RWPE1 (cell line): ENCODE measurements at regions not wholly inside any gene's neighbourhood (a gene's known extent, or its start where the extent isn't known, plus 50 kb on each side); places are given as distances from the start of the nearest gene placed in this dataset.

Source experiments
- CTCF ChIA-PET: fragments of 350-600 bp; sonication (Branson Sonifier 250); formaldehyde crosslinking; extraction: SDS; loops from one replicate; lab custom pipeline; 2021; lab: Yijun Ruan, JAX
- POLR2A ChIA-PET: fragments of 400-600 bp; formaldehyde crosslinking; extraction: SDS; loops from one replicate; lab custom pipeline; 2020; ENCODE audit warnings: antibody characterized with exemption; ENCODE audit not compliant: low non-redundant PET; lab: Yijun Ruan, JAX
- DNase-seq: peaks from one replicate; pipeline ENCODE4 v3.0.0; 2012; ENCODE audit warnings: low spot score
- H3K27ac ChIP-seq: fragments of 450-650 bp; 2 replicates; pipeline ENCODE4 v1.5.1; 2017
- CTCF ChIP-seq: fragments of 450-650 bp; conservative IDR thresholded peaks from 2 replicates; pipeline ENCODE4 v1.5.1; 2017; ENCODE audit warnings: low read depth, mild to moderate bottlenecking

- ChIA-PET POLR2A (no interaction called here), CTCF (interaction anchor here (0.6 kb wide), 1 partner anchor 48 kb away, joined by 3 read pairs; no protein-coding TSS in a partner anchor)
- no peak for DNase-seq
- TF ChIP-seq CTCF, result no peak
- no peak overlapping the region for H3K27ac ChIP-seq
Measured at GRCh38 chr7:84700563-84701370, 486.1 kb downstream of the SEMA3D start.

GRCh38 chr7:84697506-84697905 lies 489.4 kb downstream of the SEMA3D start:
- no peak for TF ChIP-seq CTCF
- POLR2A ChIA-PET, result no interaction called here
- CTCF ChIA-PET, result no interaction called here
- no peak overlapping the region for H3K27ac ChIP-seq
- no peak for DNase-seq

GRCh38 chr7:84693483-84693882 lies 493.4 kb downstream of the SEMA3D start:
- no peak for TF ChIP-seq CTCF
- POLR2A ChIA-PET, result no interaction called here
- CTCF ChIA-PET, result no interaction called here
- no peak overlapping the region for H3K27ac ChIP-seq
- no peak for DNase-seq

- no peak overlapping the region for H3K27ac ChIP-seq
- no peak for TF ChIP-seq CTCF
- CTCF ChIA-PET, result no interaction called here
- no peak for DNase-seq
- POLR2A ChIA-PET, result no interaction called here
Measured at GRCh38 chr7:84688671-84689070, 494.1 kb upstream of the SEMA3A start.

- TF ChIP-seq CTCF, result no peak
- CTCF ChIA-PET, result no interaction called here
- H3K27ac ChIP-seq, result no peak overlapping the region
- POLR2A ChIA-PET, result no interaction called here
- DNase-seq, result no peak
Measured at GRCh38 chr7:84686373-84686772, 491.8 kb upstream of the SEMA3A start.

GRCh38 chr7:84684836-84685480 lies 490.4 kb upstream of the SEMA3A start:
- CTCF ChIA-PET, result no interaction called here
- DNase-seq, result no peak
- TF ChIP-seq CTCF, result no peak
- POLR2A ChIA-PET, result no interaction called here
- no peak overlapping the region for H3K27ac ChIP-seq
